SK-N-SH (cell line): ENCODE measurements at regions not wholly inside any gene's neighbourhood (a gene's known extent, or its start where the extent isn't known, plus 50 kb on each side); places are given as distances from the start of the nearest gene placed in this dataset.

Experiments
- CTCF ChIA-PET: fragments of 300-600, 350-600 bp; formaldehyde crosslinking; extraction: SDS; loops from one replicate; lab custom pipeline; 2021; lab: Yijun Ruan, JAX
- POLR2A ChIA-PET: fragments of 350-600 bp; sonication (Branson Sonifier 250); formaldehyde crosslinking; extraction: SDS; loops from one replicate; lab custom pipeline; 2020; ENCODE audit warnings: antibody characterized with exemption, inconsistent platforms; lab: Yijun Ruan, JAX
- DNase-seq: peaks from one replicate; pipeline ENCODE4 v3.0.0; 2012
- H2AFZ ChIP-seq: fragments of 200-600 bp; sonication (generic); 2 replicates; pipeline ENCODE4 v1.8.1; 2016; ENCODE audit warnings: antibody characterized with exemption, mild to moderate bottlenecking, low read depth
- H3F3A ChIP-seq: fragments of 200-600 bp; sonication (generic); replicated peaks from 2 replicates; pipeline ENCODE3; 2016; ENCODE audit warnings: antibody characterized with exemption, mild to moderate bottlenecking; ENCODE audit not compliant: insufficient read depth
- H3K27ac ChIP-seq, 2 experiments: fragments of 200-500 bp in 1 of 2; fragments of 200-600 bp in 1 of 2; sonication (Bioruptor generic) in 1 of 2; sonication (generic), shearing (Covaris generic) in 1 of 2; 2 replicates each; pipeline versions ENCODE4 v1.5.1 to v1.6.1; 2014 to 2016; ENCODE audit warnings: low read depth in 2 of 2, inconsistent platforms in 1 of 2, low read length in 1 of 2, mild to moderate bottlenecking in 1 of 2, mixed read lengths in 1 of 2
- H3K27me3 ChIP-seq: fragments of 200-600 bp; sonication (generic), shearing (Covaris generic); 2 replicates; pipeline ENCODE4 v1.6.1; 2016; ENCODE audit warnings: mixed run types; ENCODE audit not compliant: insufficient read depth
- H3K36me3 ChIP-seq, 2 experiments: fragments of 200-500 bp in 1 of 2; fragments of 200-600 bp in 1 of 2; sonication (Bioruptor generic) in 1 of 2; sonication (generic) in 1 of 2; replicated peaks in 1 of 2; 2 replicates each; pipeline versions ENCODE3 to v1.5.1; 2014 to 2016; ENCODE audit warnings: low read length in 1 of 2, mild to moderate bottlenecking in 1 of 2; ENCODE audit not compliant: insufficient read depth in 2 of 2, control insufficient read depth in 1 of 2
- H3K4me1 ChIP-seq, 2 experiments: fragments of 200-500 bp in 1 of 2; fragments of 200-600 bp in 1 of 2; sonication (Bioruptor generic) in 1 of 2; sonication (generic), shearing (Covaris generic) in 1 of 2; 2 replicates each; pipeline versions ENCODE4 v1.5.1 to v1.6.1; 2014 to 2016; ENCODE audit warnings: low read depth in 1 of 2, low read length in 1 of 2, mixed run types in 1 of 2; ENCODE audit not compliant: insufficient read depth in 2 of 2, control insufficient read depth in 1 of 2
- H3K4me2 ChIP-seq: fragments of 200-600 bp; sonication (generic), shearing (Covaris generic); 2 replicates; pipeline ENCODE4 v1.6.1; 2017; ENCODE audit warnings: mixed run types
- H3K4me3 ChIP-seq, 2 experiments: fragments of 200-500 bp in 1 of 2; fragments of 200-600 bp in 1 of 2; sonication (Bioruptor generic) in 1 of 2; sonication (generic), shearing (Covaris generic) in 1 of 2; 2 replicates each; pipeline versions ENCODE4 v1.5.1 to v1.8.1; 2014 to 2016; ENCODE audit warnings: low read depth in 2 of 2, inconsistent platforms in 1 of 2, low read length in 1 of 2, mild to moderate bottlenecking in 1 of 2, mixed read lengths in 1 of 2, moderate library complexity in 1 of 2
- H3K79me2 ChIP-seq: fragments of 200-600 bp; sonication (generic); 2 replicates; pipeline ENCODE4 v1.8.1; 2017; ENCODE audit warnings: mild to moderate bottlenecking; ENCODE audit not compliant: insufficient read depth
- H3K9ac ChIP-seq: fragments of 200-600 bp; sonication (generic); 2 replicates; pipeline ENCODE4 v1.6.1; 2017; ENCODE audit warnings: mixed run types
- H3K9me2 ChIP-seq: fragments of 200-600 bp; sonication (generic); 2 replicates; pipeline ENCODE4 v1.6.1; 2017; ENCODE audit warnings: mixed run types
- H3K9me3 ChIP-seq: fragments of 200-600 bp; sonication (generic); 2 replicates; pipeline ENCODE4 v1.6.1; 2017; ENCODE audit warnings: mixed run types, mild to moderate bottlenecking, moderate library complexity
- H4K20me1 ChIP-seq: fragments of 200-600 bp; sonication (generic); 2 replicates; pipeline ENCODE4 v1.6.1; 2017; ENCODE audit warnings: mild to moderate bottlenecking, mixed run types; ENCODE audit not compliant: insufficient read depth
- CHD2 ChIP-seq: fragments of 150-350 bp; IDR thresholded peaks from 2 replicates; pipeline ENCODE4 v1.6.1; 2018; ENCODE audit warnings: low read length; ENCODE audit not compliant: partially characterized antibody
- ELF1 ChIP-seq: IDR thresholded peaks from 2 replicates; pipeline ENCODE4 v1.4.0; 2012
- EP300 ChIP-seq, 2 experiments: IDR thresholded peaks; 2 replicates each; pipeline versions ENCODE4 v1.4.0 to v1.6.1; 2012; ENCODE audit warnings: borderline replicate concordance in 1 of 2, low read depth in 1 of 2, low read length in 1 of 2
- EZH2phosphoT487 ChIP-seq: fragments of 200-600 bp; sonication (generic); IDR thresholded peaks from 2 replicates; pipeline ENCODE4 v1.6.1; 2017; ENCODE audit warnings: low read depth, mixed run types, mild to moderate bottlenecking, antibody characterized with exemption, moderate library complexity, borderline replicate concordance
- FOSL2 ChIP-seq: IDR thresholded peaks from 2 replicates; pipeline ENCODE4 v1.4.0; 2012; ENCODE audit warnings: low read depth, mild to moderate bottlenecking, moderate library complexity, borderline replicate concordance
- FOXJ3 ChIP-seq: sonication (generic); formaldehyde crosslinking; IDR thresholded peaks from 2 replicates; pipeline ENCODE4 v1.5.1; 2020; ENCODE audit warnings: mild to moderate bottlenecking, missing genetic modification reagents
- GABPA ChIP-seq: IDR thresholded peaks from 2 replicates; pipeline ENCODE4 v1.4.0; 2012; ENCODE audit warnings: low read depth, mild to moderate bottlenecking
- GATA2 ChIP-seq: sonication (generic); formaldehyde crosslinking; IDR thresholded peaks from 2 replicates; pipeline ENCODE4 v1.5.0; 2020; ENCODE audit warnings: mild to moderate bottlenecking, missing genetic modification reagents
- JUND ChIP-seq: IDR thresholded peaks from 2 replicates; pipeline ENCODE4 v1.4.0; 2012
- MEF2A ChIP-seq: IDR thresholded peaks from 2 replicates; pipeline ENCODE4 v1.4.0; 2012; ENCODE audit warnings: low read depth, borderline replicate concordance
- MXI1 ChIP-seq: IDR thresholded peaks from 2 replicates; pipeline ENCODE4 v1.6.1; 2012; ENCODE audit warnings: mild to moderate bottlenecking, low read depth, low read length, improper control_type of control experiment
- NFIC ChIP-seq: IDR thresholded peaks from 2 replicates; pipeline ENCODE4 v1.4.0; 2012; ENCODE audit warnings: borderline replicate concordance
- NRF1 ChIP-seq: IDR thresholded peaks from 2 replicates; pipeline ENCODE4 v1.6.1; 2012; ENCODE audit warnings: low read depth, mild to moderate bottlenecking, low read length
- POLR2AphosphoS5 ChIP-seq: IDR thresholded peaks from 2 replicates; pipeline ENCODE4 v1.6.1; 2012; ENCODE audit warnings: low read depth, low read length
- RXRA ChIP-seq: IDR thresholded peaks from 2 replicates; pipeline ENCODE4 v1.4.0; 2012; ENCODE audit warnings: low read depth, mild to moderate bottlenecking, borderline replicate concordance
- SMC3 ChIP-seq: IDR thresholded peaks from 2 replicates; pipeline ENCODE4 v1.6.1; 2012; ENCODE audit warnings: low read depth, low read length, improper control_type of control experiment
- TAF1 ChIP-seq: IDR thresholded peaks from 2 replicates; pipeline ENCODE4 v1.6.1; 2012; ENCODE audit warnings: low read depth, mild to moderate bottlenecking, low read length, moderate library complexity, borderline replicate concordance
- TCF12 ChIP-seq: IDR thresholded peaks from 2 replicates; pipeline ENCODE4 v1.4.0; 2012
- WGBS: methylation state at CpG from one replicate; pipeline ENCODE4 v1.1.6; 2017; ENCODE audit warnings: low lambda C conversion rate; 5-methylcytosine and 5-hydroxymethylcytosine counted together
- TF ChIP-seq, protein P1 (sequence below): IDR thresholded peaks from 2 replicates; pipeline ENCODE4 v1.4.0; 2012; ENCODE audit warnings: low read depth
- TF ChIP-seq, protein P2 (sequence below): IDR thresholded peaks from 2 replicates; pipeline ENCODE4; 2012
- TF ChIP-seq, protein P3 (sequence below): fragments of 200-600 bp; sonication (generic); IDR thresholded peaks from 2 replicates; pipeline ENCODE4 v1.6.1; 2017; ENCODE audit warnings: antibody characterized with exemption, mild to moderate bottlenecking, moderate library complexity

DNA sequence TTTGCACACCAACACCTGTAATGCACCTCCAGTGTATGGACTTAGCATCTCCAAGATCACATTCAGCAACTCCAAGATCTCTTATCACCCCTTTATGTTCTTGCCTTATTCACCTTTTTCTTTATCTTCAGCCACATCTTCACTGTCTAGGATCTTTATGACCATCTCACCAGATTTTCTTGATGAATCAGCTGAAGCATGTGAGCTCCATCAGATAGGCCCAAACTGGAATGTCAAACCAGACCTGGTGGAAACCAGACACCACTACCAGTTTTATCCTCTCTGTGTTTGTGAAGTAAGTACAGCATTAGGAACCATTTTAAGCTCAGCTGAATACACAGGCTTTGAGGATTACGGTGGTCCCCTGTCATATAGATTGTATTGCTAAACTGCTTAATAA is 330.4 kb upstream of the NDN start:
- H3K9me3 ChIP-seq: 0 out of 2 replicates have a peak, but pooled peaks cover 1% of the 10 kb centered on the region
- no peak for TF ChIP-seq NFIC
- TF ChIP-seq, protein P1, sequence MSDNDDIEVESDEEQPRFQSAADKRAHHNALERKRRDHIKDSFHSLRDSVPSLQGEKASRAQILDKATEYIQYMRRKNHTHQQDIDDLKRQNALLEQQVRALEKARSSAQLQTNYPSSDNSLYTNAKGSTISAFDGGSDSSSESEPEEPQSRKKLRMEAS: no peak
- no peak for TF ChIP-seq MEF2A
- TF ChIP-seq, all 33 proteins: peak for 0
- H3F3A ChIP-seq: no peaks in the 10 kb centered on the region
- H3K27ac ChIP-seq: no peak overlapping the region
- no peaks in the 10 kb centered on the region for H3K9me2 ChIP-seq
- H3K4me1 ChIP-seq: no peaks in the 10 kb centered on the region
- no peaks in the 10 kb centered on the region for H3K27me3 ChIP-seq
- WGBS: 8% methylated on average over 1 of the region's 1 CpG
- ChIA-PET CTCF (no interaction called here), POLR2A (no interaction called here)
- H2AFZ ChIP-seq: no peak overlapping the region
- no peaks in the 10 kb centered on the region for H3K36me3 ChIP-seq
- H3K4me3 ChIP-seq: no peak overlapping the region
- H4K20me1 ChIP-seq: no peaks in the 10 kb centered on the region
- no peaks in the 10 kb centered on the region for H3K79me2 ChIP-seq
- no peak overlapping the region for H3K4me2 ChIP-seq
- no peak overlapping the region for H3K9ac ChIP-seq
- no peak for DNase-seq

DNA sequence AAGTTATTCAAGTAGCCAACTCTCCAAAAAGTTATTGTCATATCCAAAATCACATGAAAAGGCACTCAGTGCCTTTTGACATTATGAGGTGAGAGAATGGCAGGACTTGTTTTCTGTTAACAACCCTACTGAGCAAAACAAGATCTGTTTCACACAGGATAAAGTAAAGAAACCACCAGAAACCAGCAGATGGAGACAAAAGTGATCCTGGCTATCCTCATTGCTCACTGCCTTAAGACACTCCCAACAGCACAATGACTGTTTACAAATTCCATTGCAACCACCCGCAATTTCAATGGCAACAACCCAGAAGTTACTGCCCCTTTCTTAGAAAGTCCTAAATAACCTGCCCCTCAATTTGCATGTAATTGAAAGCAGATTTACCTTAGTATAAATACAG is 352.6 kb upstream of the NDN start:
- Histone ChIP-seq H3K36me3 (no peaks in the 10 kb centered on the region), H3K9me3 (no peaks in the 10 kb centered on the region), H3K9ac (no peak overlapping the region), H3F3A (no peaks in the 10 kb centered on the region), H3K4me2 (no peak overlapping the region), H3K4me1 (no peaks in the 10 kb centered on the region), H2AFZ (no peak overlapping the region), H3K27me3 (no peaks in the 10 kb centered on the region), H3K27ac (no peak overlapping the region), H3K9me2 (no peaks in the 10 kb centered on the region), H3K4me3 (no peak overlapping the region), H3K79me2 (no peaks in the 10 kb centered on the region), H4K20me1 (no peaks in the 10 kb centered on the region)
- ChIA-PET POLR2A (no interaction called here), CTCF (no interaction called here)
- no peak for DNase-seq
- WGBS: 0% methylated on average over 1 of the region's 1 CpG
- TF ChIP-seq MXI1: no peak
- TF ChIP-seq EP300 (IDR thresholded peaks at IDR 0.05; ENCODE audit: borderline replicate concordance in 1 of 2, low read depth in 1 of 2, low read length in 1 of 2): no peak
- no peak for TF ChIP-seq TAF1
- TF ChIP-seq FOSL2: no peak
- no peak for TF ChIP-seq RXRA
- TF ChIP-seq POLR2AphosphoS5: no peak
- no peak for TF ChIP-seq NRF1
- no peak for TF ChIP-seq EZH2phosphoT487
- no peak for TF ChIP-seq FOXJ3 (CRISPR knock-in tag)
- TF ChIP-seq NFIC: no peak
- TF ChIP-seq CHD2: no peak
- TF ChIP-seq, protein P2, sequence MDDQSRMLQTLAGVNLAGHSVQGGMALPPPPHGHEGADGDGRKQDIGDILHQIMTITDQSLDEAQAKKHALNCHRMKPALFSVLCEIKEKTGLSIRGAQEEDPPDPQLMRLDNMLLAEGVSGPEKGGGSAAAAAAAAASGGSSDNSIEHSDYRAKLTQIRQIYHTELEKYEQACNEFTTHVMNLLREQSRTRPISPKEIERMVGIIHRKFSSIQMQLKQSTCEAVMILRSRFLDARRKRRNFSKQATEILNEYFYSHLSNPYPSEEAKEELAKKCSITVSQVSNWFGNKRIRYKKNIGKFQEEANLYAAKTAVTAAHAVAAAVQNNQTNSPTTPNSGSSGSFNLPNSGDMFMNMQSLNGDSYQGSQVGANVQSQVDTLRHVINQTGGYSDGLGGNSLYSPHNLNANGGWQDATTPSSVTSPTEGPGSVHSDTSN: no peak
- no peak for TF ChIP-seq JUND
- TF ChIP-seq SMC3: no peak
- TF ChIP-seq, protein P3, sequence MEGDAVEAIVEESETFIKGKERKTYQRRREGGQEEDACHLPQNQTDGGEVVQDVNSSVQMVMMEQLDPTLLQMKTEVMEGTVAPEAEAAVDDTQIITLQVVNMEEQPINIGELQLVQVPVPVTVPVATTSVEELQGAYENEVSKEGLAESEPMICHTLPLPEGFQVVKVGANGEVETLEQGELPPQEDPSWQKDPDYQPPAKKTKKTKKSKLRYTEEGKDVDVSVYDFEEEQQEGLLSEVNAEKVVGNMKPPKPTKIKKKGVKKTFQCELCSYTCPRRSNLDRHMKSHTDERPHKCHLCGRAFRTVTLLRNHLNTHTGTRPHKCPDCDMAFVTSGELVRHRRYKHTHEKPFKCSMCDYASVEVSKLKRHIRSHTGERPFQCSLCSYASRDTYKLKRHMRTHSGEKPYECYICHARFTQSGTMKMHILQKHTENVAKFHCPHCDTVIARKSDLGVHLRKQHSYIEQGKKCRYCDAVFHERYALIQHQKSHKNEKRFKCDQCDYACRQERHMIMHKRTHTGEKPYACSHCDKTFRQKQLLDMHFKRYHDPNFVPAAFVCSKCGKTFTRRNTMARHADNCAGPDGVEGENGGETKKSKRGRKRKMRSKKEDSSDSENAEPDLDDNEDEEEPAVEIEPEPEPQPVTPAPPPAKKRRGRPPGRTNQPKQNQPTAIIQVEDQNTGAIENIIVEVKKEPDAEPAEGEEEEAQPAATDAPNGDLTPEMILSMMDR: no peak
- no peak for TF ChIP-seq GATA2 (CRISPR knock-in tag)
- no peak for TF ChIP-seq TCF12
- no peak for TF ChIP-seq ELF1
- no peak for TF ChIP-seq GABPA
